ENCODE measurements at regions not wholly inside any gene's neighbourhood (a gene's known extent, or its start where the extent isn't known, plus 50 kb on each side); places are given as distances from the start of the nearest gene placed in this dataset.

DNA sequence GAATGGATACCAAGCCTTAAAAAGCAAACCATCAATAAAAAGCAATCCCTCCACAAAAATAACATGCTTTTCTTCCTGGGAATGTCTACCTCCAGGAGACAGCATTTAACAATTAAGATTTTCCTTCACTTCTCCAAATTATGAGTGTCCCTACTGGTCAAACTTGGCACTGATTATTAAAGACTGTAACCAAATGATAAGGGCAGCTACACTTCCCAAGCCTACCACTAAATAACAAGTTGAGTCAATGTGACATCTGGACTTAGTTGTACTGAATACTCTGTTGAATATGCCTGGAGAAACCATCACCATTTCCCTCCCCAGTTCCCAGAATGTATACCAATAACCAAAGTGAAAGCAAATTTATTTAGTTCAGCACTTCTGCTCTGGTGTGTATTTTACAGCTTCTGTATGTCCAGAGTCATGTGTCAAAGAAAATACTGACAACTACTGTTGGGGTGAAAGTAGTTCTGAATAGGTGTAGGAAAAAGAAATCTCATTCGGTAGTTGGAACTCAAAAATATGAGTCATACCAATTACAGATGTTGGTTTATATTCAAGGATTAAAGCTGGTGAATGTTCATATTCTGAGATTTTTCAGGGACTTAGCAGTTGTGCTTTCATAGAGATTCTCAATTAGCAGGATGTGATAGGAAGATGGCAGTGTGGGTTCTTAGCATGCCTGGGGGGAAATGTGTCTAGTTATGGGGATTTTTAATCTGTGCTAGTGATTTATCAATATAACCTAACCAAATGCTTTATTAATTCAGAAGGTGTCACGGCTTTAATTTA is 1291.6 kb upstream of the GYPC start:
- 64 to 79% (median 75%) methylated on average over 2 of the region's 2 CpGs for WGBS, 3 donors
- intact Hi-C loops (cut with DNase I) = no loop called here
- Histone ChIP-seq H3K27ac (no peak overlapping the region), H3K4me3 (no peak overlapping the region), H3K27me3 (no peaks in the 10 kb centered on the region), H3K4me1 (ENCODE audit: insufficient read depth) (no peaks in the 10 kb centered on the region), H3K36me3 (no peaks in the 10 kb centered on the region), H3K9me3 (no peaks in the 10 kb centered on the region)
- DNase-seq = no peak
- TF ChIP-seq EP300 (IDR thresholded peaks at IDR 0.05) (no peak), POLR2A (IDR thresholded peaks at IDR 0.05) (no peak)
- TF ChIP-seq, protein P1, sequence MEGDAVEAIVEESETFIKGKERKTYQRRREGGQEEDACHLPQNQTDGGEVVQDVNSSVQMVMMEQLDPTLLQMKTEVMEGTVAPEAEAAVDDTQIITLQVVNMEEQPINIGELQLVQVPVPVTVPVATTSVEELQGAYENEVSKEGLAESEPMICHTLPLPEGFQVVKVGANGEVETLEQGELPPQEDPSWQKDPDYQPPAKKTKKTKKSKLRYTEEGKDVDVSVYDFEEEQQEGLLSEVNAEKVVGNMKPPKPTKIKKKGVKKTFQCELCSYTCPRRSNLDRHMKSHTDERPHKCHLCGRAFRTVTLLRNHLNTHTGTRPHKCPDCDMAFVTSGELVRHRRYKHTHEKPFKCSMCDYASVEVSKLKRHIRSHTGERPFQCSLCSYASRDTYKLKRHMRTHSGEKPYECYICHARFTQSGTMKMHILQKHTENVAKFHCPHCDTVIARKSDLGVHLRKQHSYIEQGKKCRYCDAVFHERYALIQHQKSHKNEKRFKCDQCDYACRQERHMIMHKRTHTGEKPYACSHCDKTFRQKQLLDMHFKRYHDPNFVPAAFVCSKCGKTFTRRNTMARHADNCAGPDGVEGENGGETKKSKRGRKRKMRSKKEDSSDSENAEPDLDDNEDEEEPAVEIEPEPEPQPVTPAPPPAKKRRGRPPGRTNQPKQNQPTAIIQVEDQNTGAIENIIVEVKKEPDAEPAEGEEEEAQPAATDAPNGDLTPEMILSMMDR (IDR thresholded peaks at IDR 0.05) = no peak

GRCh38 chr2:125364984-125365265 is 1291.0 kb upstream of the GYPC start:
- 56 to 77% (median 65%) methylated on average over 1 of the region's 1 CpG for WGBS, 3 donors
- Histone ChIP-seq H3K27ac (no peak overlapping the region), H3K36me3 (no peaks in the 10 kb centered on the region), H3K9me3 (no peaks in the 10 kb centered on the region), H3K27me3 (no peaks in the 10 kb centered on the region), H3K4me1 (ENCODE audit: insufficient read depth) (no peaks in the 10 kb centered on the region), H3K4me3 (no peak overlapping the region)
- intact Hi-C loops (cut with DNase I) = no loop called here
- DNase-seq = no peak
- no peak for TF ChIP-seq POLR2A (IDR thresholded peaks at IDR 0.05)

DNA sequence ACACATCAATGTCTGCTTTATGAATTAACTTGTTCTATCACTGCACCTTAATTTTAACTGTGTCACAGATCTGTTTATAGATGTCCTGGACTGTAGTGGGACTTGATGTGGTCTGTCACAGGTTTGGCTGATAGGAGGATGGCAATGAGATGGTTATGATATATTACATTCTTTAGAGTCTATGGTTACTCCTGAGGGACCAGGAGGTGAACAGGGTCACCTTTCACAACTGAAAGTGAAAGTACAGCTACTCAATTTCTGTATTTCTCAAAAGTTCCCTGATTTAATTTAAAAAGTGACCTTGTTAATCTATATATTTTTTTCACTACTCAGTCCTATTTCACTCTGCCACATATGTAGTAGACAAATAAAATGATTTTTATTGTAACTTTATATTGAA is 1284.1 kb upstream of the GYPC start:
- Histone ChIP-seq H3K27ac (no peak overlapping the region), H3K4me1 (ENCODE audit: insufficient read depth) (no peaks in the 10 kb centered on the region), H3K9me3 (no peaks in the 10 kb centered on the region), H3K36me3 (no peaks in the 10 kb centered on the region), H3K4me3 (no peak overlapping the region), H3K27me3 (no peaks in the 10 kb centered on the region)
- DNase-seq = no peak
- TF ChIP-seq EP300 (IDR thresholded peaks at IDR 0.05) = no peak
- no peak for TF ChIP-seq POLR2A (IDR thresholded peaks at IDR 0.05)
- TF ChIP-seq, protein P1 (IDR thresholded peaks at IDR 0.05) = no peak
- intact Hi-C loops (cut with DNase I) = no loop called here

GRCh38 chr2:125373293-125373692 is 1282.7 kb upstream of the GYPC start:
- 56 to 70% (median 61%) methylated on average over 1 of the region's 1 CpG for WGBS, 3 donors

DNA sequence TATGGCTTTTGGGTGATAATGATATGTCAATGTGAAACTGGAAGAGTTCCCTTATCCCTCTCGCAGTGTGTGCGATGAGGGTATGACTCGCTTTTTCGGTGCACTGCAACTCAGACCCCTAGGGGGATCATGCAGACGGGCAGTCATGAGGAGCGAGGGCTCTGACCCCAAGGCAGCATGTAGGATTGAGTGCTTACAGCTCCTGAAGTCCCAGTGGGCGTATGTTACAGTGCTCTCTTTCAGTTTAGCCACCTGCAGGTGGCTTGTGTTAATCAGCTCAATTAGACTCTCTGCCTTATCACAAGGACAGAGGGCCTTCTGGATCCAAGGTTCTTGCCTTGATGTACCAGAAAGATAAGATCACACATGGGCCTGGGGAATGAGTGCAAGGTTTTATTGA is 1269.9 kb upstream of the GYPC start:
- no peak overlapping the region for H3K27ac ChIP-seq
- no peaks in the 10 kb centered on the region for H3K27me3 ChIP-seq
- DNase-seq = no peak
- TF ChIP-seq EP300 (IDR thresholded peaks at IDR 0.05) (no peak), POLR2A (IDR thresholded peaks at IDR 0.05) (no peak)
- TF ChIP-seq, protein P1 (IDR thresholded peaks at IDR 0.05) = no peak
- H3K36me3 ChIP-seq = no peaks in the 10 kb centered on the region
- intact Hi-C loops (cut with DNase I) = no loop called here
- WGBS, 3 donors = 82 to 85% (median 85%) methylated on average over 7 of the region's 7 CpGs
- no peak overlapping the region for H3K4me3 ChIP-seq
- no peaks in the 10 kb centered on the region for H3K9me3 ChIP-seq
- H3K4me1 ChIP-seq (ENCODE audit: insufficient read depth) = no peaks in the 10 kb centered on the region

More at GRCh38 chr2:125373293-125373692, 1282.7 kb upstream of the GYPC start:
- Histone ChIP-seq H3K4me3 (no peak overlapping the region), H3K27me3 (no peaks in the 10 kb centered on the region), H3K36me3 (no peaks in the 10 kb centered on the region), H3K27ac (no peak overlapping the region), H3K9me3 (no peaks in the 10 kb centered on the region), H3K4me1 (ENCODE audit: insufficient read depth) (no peaks in the 10 kb centered on the region)
- DNase-seq = no peak
- TF ChIP-seq EP300 (IDR thresholded peaks at IDR 0.05) (no peak), POLR2A (IDR thresholded peaks at IDR 0.05) (no peak)
- TF ChIP-seq, protein P1 (IDR thresholded peaks at IDR 0.05) = no peak
- intact Hi-C loops (cut with DNase I) = no loop called here
